ENCODE measurements at regions not wholly inside any gene's neighbourhood (a gene's known extent, or its start where the extent isn't known, plus 50 kb on each side); places are given as distances from the start of the nearest gene placed in this dataset.
"Not testable (repeated sequence)": the region's sequence is repeated elsewhere in the genome, so short reads cannot be mapped to it uniquely, and the experiment has no call there.

GRCh38 chr17:22266231-22266630 lies 573.9 kb downstream of the KCNJ18 start:
- FAIRE-seq, result no peak

DNA sequence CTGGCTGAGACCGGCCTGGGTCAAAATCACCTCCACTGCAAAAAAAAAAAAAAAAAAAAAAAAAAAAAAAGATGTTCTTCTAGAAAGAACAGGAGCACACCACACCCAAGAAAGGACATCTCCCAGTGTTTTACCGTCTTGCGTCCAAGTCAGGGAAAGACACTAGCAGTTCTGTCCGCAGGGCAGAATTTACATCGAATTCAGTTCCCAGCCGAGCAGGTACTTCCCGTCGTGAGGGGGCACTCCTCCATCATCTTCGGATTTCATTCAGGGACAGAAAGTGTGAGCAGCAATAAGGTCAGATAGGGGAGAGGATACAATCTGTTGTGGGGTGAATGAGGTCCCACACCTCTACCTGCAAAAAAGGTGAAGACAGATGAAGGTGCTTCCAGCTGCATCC lies 574.7 kb downstream of the KCNJ18 start:
- FAIRE-seq, result no peak

- FAIRE-seq, result no peak
Measured at GRCh38 chr17:22268214-22268911, 576.0 kb downstream of the KCNJ18 start.

GRCh38 chr17:22268912-22269220 lies 576.5 kb downstream of the KCNJ18 start:
- no peak for FAIRE-seq

GRCh38 chr17:22270381-22270780 lies 578.1 kb downstream of the KCNJ18 start:
- FAIRE-seq, result no peak

GRCh38 chr17:22270809-22271208 lies 578.5 kb downstream of the KCNJ18 start:
- FAIRE-seq, result not testable (repeated sequence)

DNA sequence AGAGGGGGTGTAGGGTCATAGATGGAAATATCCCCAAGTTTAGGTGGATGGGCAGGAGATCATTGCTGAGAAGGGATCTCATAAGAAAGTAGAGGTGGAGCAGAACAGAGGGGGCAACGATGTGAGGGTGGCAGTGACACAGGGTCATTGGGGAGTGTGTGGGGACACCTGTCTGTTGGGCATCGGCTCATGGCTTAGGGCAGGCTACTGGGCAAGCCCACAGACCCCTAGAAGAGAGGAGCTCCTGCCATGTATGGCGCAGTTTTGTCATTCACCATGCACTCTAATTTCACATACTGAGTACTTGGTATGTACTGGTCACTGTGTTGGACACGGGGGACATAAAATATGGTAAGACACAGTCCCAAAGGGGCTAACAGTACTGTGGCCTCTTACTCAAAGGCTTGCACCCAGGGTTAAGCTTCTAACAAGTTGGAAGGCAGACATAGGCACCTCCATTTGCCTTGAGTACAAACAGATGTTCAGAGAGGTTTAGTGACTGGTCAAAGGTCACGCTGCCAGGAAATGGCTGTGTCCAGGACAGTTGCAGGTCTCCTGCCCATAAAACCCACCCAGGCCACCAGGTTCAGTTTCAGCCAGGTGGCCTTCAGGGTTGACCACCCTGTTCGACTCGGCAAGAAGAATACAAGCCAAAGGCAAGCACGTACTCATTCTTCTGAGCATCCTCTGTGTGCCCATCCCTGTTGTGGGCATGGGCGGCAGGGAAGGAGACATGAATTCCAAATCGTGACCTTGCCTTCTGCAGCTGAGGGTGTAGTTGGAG lies 580.2 kb downstream of the KCNJ18 start:
- no peak for FAIRE-seq

DNA sequence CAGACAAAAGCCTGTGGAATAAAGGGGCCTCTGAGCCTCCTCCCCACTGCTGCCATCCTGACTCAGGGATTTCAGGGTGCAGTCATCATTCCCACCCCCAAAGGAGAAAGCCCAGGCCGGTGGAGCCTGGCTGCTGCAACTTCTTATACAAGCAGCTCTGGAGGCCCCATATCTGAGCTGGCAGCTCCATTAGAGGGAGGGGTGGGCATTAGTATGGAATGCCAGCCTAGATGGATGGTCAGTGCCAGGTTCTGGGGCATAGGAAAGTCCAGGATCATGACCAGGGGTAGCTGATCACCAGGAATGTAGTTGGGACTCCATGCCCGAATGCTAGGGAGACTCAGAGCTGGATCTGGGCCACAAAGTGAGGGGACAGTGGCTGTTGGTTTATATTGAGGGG lies 581.0 kb downstream of the KCNJ18 start:
- FAIRE-seq, result no peak

DNA sequence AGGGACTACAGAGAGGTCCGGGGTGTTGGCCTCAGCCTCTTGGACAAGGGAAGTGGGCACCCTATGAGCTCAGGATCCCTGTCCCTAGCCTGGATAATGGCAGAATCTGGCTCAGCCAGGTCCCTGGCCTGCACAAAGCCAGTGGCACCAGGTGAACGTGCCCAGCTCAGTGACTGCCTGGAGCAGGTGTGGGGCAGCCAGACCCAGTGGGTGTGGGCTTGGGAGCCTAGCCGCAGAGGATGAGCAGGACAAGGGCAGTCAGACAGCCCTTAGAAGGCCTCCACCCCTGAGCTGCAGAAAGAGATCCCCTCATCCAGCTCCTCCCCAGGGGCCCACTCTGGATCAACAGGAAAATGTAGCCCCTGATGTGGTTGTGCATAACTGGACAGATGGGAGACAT lies 585.3 kb downstream of the KCNJ18 start:
- no peak for FAIRE-seq

DNA sequence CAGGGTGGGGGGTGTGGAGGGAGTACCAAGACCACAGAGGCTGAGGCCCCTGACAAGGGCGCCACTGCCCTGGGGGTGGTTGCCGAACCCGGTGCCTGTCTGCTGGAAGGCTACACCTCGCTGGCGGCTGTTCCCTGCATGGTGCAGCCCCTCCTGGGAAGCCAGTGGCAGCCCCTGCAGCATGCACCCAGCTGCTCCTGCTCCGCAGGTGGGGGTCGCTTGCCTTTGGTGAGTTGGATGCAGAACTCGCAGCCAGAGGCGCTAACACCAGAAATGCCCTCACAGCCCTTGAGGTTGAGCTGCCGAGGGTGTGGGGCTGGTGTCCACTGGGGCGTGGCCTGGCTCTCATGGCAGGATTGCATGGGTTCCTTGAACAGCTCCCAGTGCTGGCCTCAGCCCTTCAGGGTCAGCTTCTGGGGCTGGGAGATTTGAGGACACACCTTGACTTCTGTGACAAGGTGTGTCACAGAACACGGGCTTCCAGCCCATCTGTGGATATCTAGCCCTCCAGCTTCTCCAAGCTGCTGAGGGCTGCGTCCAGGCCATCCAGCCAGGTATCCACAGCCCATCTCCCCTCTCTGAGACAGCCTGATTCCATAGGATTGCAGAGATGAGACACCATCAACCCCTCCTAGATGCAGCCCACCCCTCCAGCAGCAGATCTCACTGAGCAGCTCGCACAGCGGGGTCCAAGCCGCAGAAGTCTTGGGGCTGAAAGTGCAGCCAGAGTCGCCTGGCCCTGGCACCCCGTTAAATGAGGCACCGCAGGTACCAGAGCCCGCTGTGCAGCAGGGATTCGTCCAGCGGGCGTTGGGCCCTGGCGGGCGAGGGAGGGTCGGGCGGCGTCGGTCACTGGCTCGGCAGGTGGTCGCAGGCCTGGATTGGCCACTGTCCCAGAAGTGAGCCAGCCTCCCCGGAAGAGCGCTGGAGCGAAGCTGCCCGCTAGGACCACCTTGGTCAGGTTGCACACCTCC lies 586.3 kb downstream of the KCNJ18 start:
- no peak for FAIRE-seq

- no peak for FAIRE-seq
Measured at GRCh38 chr17:22286337-22287041, 594.2 kb downstream of the KCNJ18 start.

GRCh38 chr17:22298484-22298951 lies 606.2 kb downstream of the KCNJ18 start:
- not testable (repeated sequence) for FAIRE-seq

DNA sequence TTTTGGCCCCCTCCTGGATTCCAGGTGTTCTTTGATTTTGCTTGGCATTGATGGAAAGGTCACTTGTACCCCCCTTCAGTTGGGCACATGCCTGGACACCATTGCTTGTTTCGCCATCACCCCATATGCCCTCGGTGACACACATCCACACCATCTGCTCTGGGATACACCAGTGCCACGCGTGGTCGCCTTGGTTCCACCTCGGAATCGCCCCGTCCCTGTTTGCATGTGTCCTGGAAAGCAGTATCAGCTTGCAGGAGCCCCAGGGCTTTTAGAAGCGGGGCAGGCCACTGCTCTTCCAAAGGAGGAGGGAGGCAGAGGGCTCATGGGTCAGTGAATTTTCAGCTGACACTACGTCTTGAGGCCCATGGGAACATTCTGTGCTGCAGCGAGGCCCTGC lies 607.9 kb downstream of the KCNJ18 start:
- FAIRE-seq, result no peak

DNA sequence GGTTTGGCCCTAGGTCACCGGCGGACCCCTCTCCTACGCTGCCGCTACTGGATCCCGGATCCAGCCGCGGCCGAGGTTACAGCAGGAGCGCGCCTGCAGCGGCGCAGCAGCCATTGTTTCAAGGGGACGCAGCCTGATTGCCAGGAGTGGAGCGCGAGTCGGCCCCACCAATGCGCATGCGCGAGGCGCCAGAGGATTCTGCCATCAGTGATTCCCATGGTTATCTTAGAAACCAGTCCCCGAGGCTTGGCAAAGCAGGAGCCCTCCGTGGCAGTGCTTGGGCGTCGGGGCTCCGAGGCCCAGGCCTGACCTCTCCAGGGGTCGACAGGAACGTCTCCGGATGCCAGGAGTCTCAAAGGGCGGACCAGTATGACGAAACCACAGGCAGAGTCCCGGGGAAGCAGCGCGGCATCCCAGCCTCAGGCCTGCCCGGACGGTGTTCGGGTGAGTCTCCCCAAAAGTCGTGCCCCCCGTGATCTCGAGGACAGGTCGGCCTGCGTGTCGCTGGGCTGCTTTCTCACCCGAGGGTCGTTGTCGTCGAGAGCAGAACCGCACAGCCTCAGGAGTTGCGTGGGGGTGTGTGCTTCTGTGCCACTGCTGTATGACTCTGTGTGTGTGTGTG lies 608.5 kb downstream of the KCNJ18 start:
- FAIRE-seq, result no peak

GRCh38 chr17:22301353-22301745 lies 609.0 kb downstream of the KCNJ18 start:
- no peak for FAIRE-seq

DNA sequence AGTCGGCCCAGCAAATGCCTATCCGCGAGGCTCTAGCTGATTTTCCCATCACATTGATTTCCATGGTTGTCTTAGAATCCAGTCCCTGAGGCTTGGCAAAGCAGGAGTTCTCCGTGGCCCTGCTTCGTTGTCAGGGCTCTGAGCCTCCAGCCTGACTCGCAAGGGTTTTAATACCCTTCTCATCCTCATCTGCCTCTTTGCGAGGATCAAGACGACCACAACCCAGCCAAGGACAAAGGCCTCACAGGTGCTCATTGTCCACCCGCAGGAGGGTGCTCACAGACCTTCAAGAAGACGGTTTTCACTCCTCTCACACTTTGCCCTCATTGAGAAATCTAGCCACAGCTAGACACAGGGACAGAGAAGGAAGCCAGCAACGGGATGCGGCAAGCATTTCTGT lies 610.8 kb downstream of the KCNJ18 start:
- no peak for FAIRE-seq

DNA sequence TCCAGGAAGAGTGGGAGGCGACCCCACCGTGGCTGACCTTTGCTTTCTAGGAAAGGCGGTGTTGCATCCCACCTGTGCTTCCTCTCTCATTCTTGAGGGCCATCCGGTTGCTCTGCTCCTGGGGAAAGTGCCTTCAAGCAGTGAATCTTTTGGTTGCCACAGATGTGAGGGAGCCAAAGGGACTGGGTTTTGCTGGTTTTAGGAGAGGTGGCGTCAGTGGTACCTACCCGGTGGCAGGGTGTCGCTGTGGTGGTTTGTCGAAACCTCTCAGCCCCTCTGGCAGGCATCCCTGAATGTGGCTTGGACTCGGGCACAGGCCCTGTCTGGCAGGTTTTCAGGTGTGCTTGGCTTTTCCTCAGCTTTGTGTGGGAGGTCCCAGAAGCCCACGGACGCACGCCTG lies 611.5 kb downstream of the KCNJ18 start:
- FAIRE-seq, result no peak

DNA sequence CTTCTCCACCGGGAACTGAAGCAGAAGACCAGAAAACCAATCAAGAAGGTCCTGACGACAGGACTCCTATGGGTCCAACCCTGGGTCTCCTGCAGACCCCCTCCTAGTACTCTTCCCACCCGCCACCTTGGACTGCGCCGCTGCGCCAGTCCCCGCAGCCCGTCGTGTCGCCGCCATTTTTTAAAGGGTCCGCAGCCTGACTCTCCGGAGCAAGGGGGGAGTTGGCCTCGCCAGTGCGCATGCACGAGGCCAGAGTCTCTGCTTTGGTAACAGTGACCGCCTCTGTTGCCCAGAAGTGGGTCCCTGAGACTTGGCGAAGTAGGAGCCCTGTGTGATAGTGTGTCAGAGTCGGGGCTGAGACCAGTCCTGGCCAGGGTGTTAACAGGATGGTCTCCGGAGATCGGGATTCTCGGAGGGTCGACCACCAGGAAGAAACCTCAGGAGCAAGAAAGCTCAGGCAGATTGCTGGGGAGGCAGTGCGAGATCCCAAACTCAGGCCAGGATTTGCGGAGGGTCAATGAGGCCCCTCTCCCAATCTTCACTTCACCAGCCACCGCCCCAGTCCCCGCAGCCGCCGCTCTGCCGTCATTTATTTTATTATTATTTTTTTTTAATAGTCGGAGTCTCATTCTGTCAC lies 612.5 kb downstream of the KCNJ18 start:
- FAIRE-seq, result no peak

DNA sequence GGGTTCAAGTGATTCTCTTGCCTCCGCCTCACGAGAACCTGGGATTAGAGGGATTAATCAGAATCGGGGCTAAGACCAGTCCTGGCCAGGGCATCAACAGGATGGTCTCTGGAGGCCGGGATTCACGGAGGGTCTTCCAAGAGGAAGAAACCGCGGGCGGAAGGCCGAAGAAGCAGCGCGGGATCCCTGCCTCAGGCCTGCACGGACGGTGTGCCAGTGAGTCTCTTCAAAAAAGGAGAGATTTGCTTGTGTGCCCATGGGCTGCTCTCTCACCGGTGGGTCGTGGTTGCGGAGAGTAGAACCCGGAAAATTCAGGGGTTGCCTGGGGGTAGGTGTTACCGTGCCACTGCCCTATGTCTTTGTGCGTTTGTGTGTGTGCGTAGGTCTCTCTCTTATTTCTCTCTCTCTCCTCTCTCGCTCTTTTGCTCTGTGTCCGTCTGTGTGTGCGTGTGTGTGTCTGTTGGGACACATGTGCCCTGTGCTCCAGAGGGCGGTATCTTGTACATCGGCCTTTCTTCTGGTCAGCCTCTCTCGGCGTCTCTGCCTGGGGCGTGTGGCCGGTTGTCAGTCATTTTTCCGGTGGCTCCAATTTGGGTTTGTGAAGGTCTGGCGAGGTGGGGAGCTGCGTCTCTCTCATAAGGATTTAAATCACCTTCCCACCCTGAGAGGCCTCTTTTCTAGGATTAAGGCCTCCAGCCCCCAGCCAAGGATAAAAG lies 613.2 kb downstream of the KCNJ18 start:
- no peak for FAIRE-seq

GRCh38 chr17:22310292-22310691 lies 618.0 kb downstream of the KCNJ18 start:
- not testable (repeated sequence) for FAIRE-seq

Data from TTC549 (cell line).